Neural cell (in vitro differentiated cells): ENCODE measurements at regions not wholly inside any gene's neighbourhood (a gene's known extent, or its start where the extent isn't known, plus 50 kb on each side); places are given as distances from the start of the nearest gene placed in this dataset.

Source experiments
- H2AFZ ChIP-seq: fragments of 200-600, 300-800 bp; sonication (generic), shearing (Covaris generic); 2 replicates; pipeline ENCODE4 v1.6.0; 2014; ENCODE audit warnings: low read depth, mild to moderate bottlenecking, antibody characterized with exemption, low read length, moderate library complexity
- H3F3A ChIP-seq: fragments of 200-600 bp; shearing (Covaris generic); 2 replicates; pipeline ENCODE4 v1.6.1; 2016; ENCODE audit warnings: mild to moderate bottlenecking, moderate library complexity, mixed read lengths, antibody characterized with exemption, low read length; ENCODE audit not compliant: insufficient read depth, poor library complexity, severe bottlenecking
- H3K27ac ChIP-seq: fragments of 200-600, 300-800 bp; sonication (generic), shearing (Covaris generic); 2 replicates; pipeline ENCODE4 v1.5.1; 2014; ENCODE audit warnings: mild to moderate bottlenecking, low read length, moderate library complexity
- H3K27me3 ChIP-seq: fragments of 300-800, 200-600 bp; sonication (generic), shearing (Covaris generic); 2 replicates; pipeline ENCODE4 v1.6.0; 2014; ENCODE audit warnings: mild to moderate bottlenecking, low read depth, low read length, moderate library complexity; ENCODE audit not compliant: insufficient read depth
- H3K36me3 ChIP-seq: fragments of 300-800, 200-600 bp; sonication (generic), shearing (Covaris generic); 2 replicates; pipeline ENCODE4 v1.5.1; 2014; ENCODE audit warnings: mild to moderate bottlenecking, antibody characterized with exemption, low read length, moderate library complexity; ENCODE audit not compliant: insufficient read depth
- H3K4me2 ChIP-seq: fragments of 300-800, 200-600 bp; sonication (generic), shearing (Covaris generic); 2 replicates; pipeline ENCODE4 v1.6.0; 2014; ENCODE audit warnings: mild to moderate bottlenecking, low read length
- H3K4me3 ChIP-seq: fragments of 300-800, 200-600 bp; sonication (generic), shearing (Covaris generic); 2 replicates; pipeline ENCODE4 v1.5.1; 2014; ENCODE audit warnings: mild to moderate bottlenecking, low read length, moderate library complexity
- H3K79me2 ChIP-seq: fragments of 200-600 bp; shearing (Covaris generic); replicated peaks from 2 replicates; pipeline ENCODE4 v1.6.0; 2014; ENCODE audit warnings: mild to moderate bottlenecking, low read length, moderate library complexity; ENCODE audit not compliant: insufficient read depth
- H3K9ac ChIP-seq: fragments of 300-800, 200-600 bp; sonication (generic), shearing (Covaris generic); 2 replicates; pipeline ENCODE4 v1.6.1; 2016; ENCODE audit warnings: mild to moderate bottlenecking, low read length, mixed read lengths
- H3K9me2 ChIP-seq: fragments of 200-600 bp; shearing (Covaris generic); 2 replicates; pipeline ENCODE4 v1.6.1; 2016; ENCODE audit warnings: mild to moderate bottlenecking, low read length, mixed read lengths; ENCODE audit not compliant: insufficient read depth
- H3K9me3 ChIP-seq: fragments of 200-600, 300-800 bp; sonication (generic), shearing (Covaris generic); 2 replicates; pipeline ENCODE4 v1.6.1; 2016; ENCODE audit warnings: mild to moderate bottlenecking, mixed run types, low read length, moderate library complexity, mixed read lengths
- H4K20me1 ChIP-seq: fragments of 200-600 bp; shearing (Covaris generic); 2 replicates; pipeline ENCODE4 v1.6.1; 2016; ENCODE audit warnings: mild to moderate bottlenecking, mixed run types; ENCODE audit not compliant: insufficient read depth
- EP300 ChIP-seq: fragments of 450-650 bp; conservative IDR thresholded peaks from 2 replicates; pipeline ENCODE4 v1.6.1; 2014; ENCODE audit warnings: antibody characterized with exemption, mild to moderate bottlenecking, moderate library complexity; ENCODE audit not compliant: poor library complexity, severe bottlenecking
- EZH2 ChIP-seq: fragments of 200-600, 300-800 bp; shearing (Covaris generic), sonication (generic); IDR thresholded peaks from 2 replicates; pipeline ENCODE4 v1.6.1; 2014; ENCODE audit warnings: antibody characterized with exemption, low read length, borderline replicate concordance, mild to moderate bottlenecking; ENCODE audit not compliant: insufficient read depth, poor library complexity, severe bottlenecking
- MXI1 ChIP-seq: fragments of 450-650 bp; conservative IDR thresholded peaks from 2 replicates; pipeline ENCODE4 v1.6.1; 2014; ENCODE audit warnings: antibody characterized with exemption, mild to moderate bottlenecking; ENCODE audit not compliant: poor library complexity, severe bottlenecking
- POLR2AphosphoS5 ChIP-seq: IDR thresholded peaks from 2 replicates; pipeline ENCODE4 v1.6.1; 2012
- RAD21 ChIP-seq: fragments of 450-650 bp; conservative IDR thresholded peaks from 2 replicates; pipeline ENCODE4 v1.6.1; 2014; ENCODE audit warnings: antibody characterized with exemption, mild to moderate bottlenecking, moderate library complexity
- SMC3 ChIP-seq: fragments of 450-650 bp; conservative IDR thresholded peaks from 2 replicates; pipeline ENCODE4 v1.6.1; 2014; ENCODE audit warnings: antibody characterized with exemption, mild to moderate bottlenecking, moderate library complexity; ENCODE audit not compliant: poor library complexity
- TAF1 ChIP-seq: IDR thresholded peaks from 2 replicates; pipeline ENCODE4 v1.6.1; 2012; ENCODE audit warnings: low read depth
- TF ChIP-seq, protein P1 (sequence below): fragments of 450-650 bp; IDR thresholded peaks from 2 replicates; pipeline ENCODE4 v1.5.1; 2014; ENCODE audit warnings: antibody characterized with exemption, mild to moderate bottlenecking, moderate library complexity; ENCODE audit not compliant: poor library complexity, severe bottlenecking
- TF ChIP-seq, protein P2 (sequence below): IDR thresholded peaks from 2 replicates; pipeline ENCODE4 v1.6.1; 2012; ENCODE audit warnings: borderline replicate concordance

DNA sequence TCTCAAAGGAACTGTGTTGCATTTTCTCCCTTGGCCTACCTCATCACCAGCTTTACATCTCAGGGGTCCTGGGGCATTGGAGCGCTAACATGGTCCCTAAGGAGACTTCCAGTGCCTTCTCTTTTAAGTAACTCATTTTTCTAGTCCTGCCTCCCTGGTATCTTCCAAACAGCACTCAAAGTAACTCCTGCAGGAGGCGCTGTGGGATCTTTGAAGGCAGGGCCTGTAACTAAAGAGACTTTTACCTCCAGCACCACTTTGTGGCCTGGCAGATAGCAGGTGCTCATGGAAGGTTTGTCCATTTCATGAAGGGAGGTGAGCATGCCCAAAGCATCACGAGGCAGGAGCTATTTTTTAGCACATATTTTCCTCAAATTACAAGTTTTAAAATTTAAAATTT lies 411.0 kb upstream of the GYPC start:
- no peaks in the 10 kb centered on the region for H3K36me3 ChIP-seq
- TF ChIP-seq, protein P1, sequence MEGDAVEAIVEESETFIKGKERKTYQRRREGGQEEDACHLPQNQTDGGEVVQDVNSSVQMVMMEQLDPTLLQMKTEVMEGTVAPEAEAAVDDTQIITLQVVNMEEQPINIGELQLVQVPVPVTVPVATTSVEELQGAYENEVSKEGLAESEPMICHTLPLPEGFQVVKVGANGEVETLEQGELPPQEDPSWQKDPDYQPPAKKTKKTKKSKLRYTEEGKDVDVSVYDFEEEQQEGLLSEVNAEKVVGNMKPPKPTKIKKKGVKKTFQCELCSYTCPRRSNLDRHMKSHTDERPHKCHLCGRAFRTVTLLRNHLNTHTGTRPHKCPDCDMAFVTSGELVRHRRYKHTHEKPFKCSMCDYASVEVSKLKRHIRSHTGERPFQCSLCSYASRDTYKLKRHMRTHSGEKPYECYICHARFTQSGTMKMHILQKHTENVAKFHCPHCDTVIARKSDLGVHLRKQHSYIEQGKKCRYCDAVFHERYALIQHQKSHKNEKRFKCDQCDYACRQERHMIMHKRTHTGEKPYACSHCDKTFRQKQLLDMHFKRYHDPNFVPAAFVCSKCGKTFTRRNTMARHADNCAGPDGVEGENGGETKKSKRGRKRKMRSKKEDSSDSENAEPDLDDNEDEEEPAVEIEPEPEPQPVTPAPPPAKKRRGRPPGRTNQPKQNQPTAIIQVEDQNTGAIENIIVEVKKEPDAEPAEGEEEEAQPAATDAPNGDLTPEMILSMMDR = no peak
- TF ChIP-seq, protein P2, sequence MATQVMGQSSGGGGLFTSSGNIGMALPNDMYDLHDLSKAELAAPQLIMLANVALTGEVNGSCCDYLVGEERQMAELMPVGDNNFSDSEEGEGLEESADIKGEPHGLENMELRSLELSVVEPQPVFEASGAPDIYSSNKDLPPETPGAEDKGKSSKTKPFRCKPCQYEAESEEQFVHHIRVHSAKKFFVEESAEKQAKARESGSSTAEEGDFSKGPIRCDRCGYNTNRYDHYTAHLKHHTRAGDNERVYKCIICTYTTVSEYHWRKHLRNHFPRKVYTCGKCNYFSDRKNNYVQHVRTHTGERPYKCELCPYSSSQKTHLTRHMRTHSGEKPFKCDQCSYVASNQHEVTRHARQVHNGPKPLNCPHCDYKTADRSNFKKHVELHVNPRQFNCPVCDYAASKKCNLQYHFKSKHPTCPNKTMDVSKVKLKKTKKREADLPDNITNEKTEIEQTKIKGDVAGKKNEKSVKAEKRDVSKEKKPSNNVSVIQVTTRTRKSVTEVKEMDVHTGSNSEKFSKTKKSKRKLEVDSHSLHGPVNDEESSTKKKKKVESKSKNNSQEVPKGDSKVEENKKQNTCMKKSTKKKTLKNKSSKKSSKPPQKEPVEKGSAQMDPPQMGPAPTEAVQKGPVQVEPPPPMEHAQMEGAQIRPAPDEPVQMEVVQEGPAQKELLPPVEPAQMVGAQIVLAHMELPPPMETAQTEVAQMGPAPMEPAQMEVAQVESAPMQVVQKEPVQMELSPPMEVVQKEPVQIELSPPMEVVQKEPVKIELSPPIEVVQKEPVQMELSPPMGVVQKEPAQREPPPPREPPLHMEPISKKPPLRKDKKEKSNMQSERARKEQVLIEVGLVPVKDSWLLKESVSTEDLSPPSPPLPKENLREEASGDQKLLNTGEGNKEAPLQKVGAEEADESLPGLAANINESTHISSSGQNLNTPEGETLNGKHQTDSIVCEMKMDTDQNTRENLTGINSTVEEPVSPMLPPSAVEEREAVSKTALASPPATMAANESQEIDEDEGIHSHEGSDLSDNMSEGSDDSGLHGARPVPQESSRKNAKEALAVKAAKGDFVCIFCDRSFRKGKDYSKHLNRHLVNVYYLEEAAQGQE = no peak
- no peak for TF ChIP-seq EZH2
- TF ChIP-seq TAF1 = no peak
- no peak for TF ChIP-seq SMC3
- no peak for TF ChIP-seq MXI1
- TF ChIP-seq RAD21 = no peak
- no peak overlapping the region for H3K9ac ChIP-seq
- H2AFZ ChIP-seq = no peak overlapping the region
- no peaks in the 10 kb centered on the region for H3K79me2 ChIP-seq
- no peaks in the 10 kb centered on the region for H3K27me3 ChIP-seq
- no peaks in the 10 kb centered on the region for H3K9me3 ChIP-seq
- H3F3A ChIP-seq = no peaks in the 10 kb centered on the region
- H3K27ac ChIP-seq = no peak overlapping the region
- no peak overlapping the region for H3K4me2 ChIP-seq
- no peak overlapping the region for H3K4me3 ChIP-seq
- no peaks in the 10 kb centered on the region for H3K9me2 ChIP-seq
- no peaks in the 10 kb centered on the region for H4K20me1 ChIP-seq

DNA sequence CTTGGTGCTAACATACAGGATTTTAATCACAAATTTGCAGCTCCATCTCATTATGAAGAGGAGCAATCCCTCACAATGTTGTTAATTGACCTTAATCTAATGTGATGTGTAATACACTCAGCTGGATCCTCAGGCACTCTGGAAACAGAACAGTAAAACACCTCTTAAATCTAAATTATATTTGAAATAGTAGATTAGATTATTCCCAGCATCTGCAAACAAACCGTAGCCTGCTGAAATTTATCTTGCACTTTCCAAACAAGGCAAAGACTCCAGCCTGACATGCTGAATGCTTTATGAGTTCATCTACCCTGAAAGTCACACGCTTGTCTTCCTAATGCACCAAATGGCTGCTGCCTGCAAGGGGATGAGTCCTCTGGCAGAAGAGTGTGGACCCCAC lies 402.3 kb upstream of the GYPC start:
- H3K4me2 ChIP-seq = no peak overlapping the region
- H3K9me3 ChIP-seq = no peaks in the 10 kb centered on the region
- H3K79me2 ChIP-seq = no peaks in the 10 kb centered on the region
- no peaks in the 10 kb centered on the region for H3K9me2 ChIP-seq
- H2AFZ ChIP-seq = no peak overlapping the region
- TF ChIP-seq, protein P1 = no peak
- no peak for TF ChIP-seq TAF1
- no peak for TF ChIP-seq POLR2AphosphoS5
- TF ChIP-seq RAD21 = no peak
- TF ChIP-seq, protein P2 = no peak
- no peak for TF ChIP-seq MXI1
- TF ChIP-seq EP300 = no peak
- no peak for TF ChIP-seq EZH2
- no peak for TF ChIP-seq SMC3
- H3K36me3 ChIP-seq = no peaks in the 10 kb centered on the region
- no peak overlapping the region for H3K27ac ChIP-seq
- no peak overlapping the region for H3K9ac ChIP-seq
- no peaks in the 10 kb centered on the region for H3K27me3 ChIP-seq
- H4K20me1 ChIP-seq = no peaks in the 10 kb centered on the region
- no peak overlapping the region for H3K4me3 ChIP-seq
- no peaks in the 10 kb centered on the region for H3F3A ChIP-seq
